ENCODE measurements at regions not wholly inside any gene's neighbourhood (a gene's known extent, or its start where the extent isn't known, plus 50 kb on each side); places are given as distances from the start of the nearest gene placed in this dataset.
"Not testable (repeated sequence)": the region's sequence is repeated elsewhere in the genome, so short reads cannot be mapped to it uniquely, and the experiment has no call there.

- DNase-seq: not testable (repeated sequence)
Observed at GRCh38 chr16:88274126-88274750, 108.5 kb upstream of the ZNF469 start.

GRCh38 chr16:88274847-88275246 lies 107.9 kb upstream of the ZNF469 start:
- DNase-seq: no peak

GRCh38 chr16:88275336-88276122 lies 107.2 kb upstream of the ZNF469 start:
- not testable (repeated sequence) for DNase-seq

GRCh38 chr16:88276123-88276588 lies 106.6 kb upstream of the ZNF469 start:
- not testable (repeated sequence) for DNase-seq

GRCh38 chr16:88276591-88276990 lies 106.2 kb upstream of the ZNF469 start:
- DNase-seq: no peak

GRCh38 chr16:88279998-88280397 lies 102.8 kb upstream of the ZNF469 start:
- DNase-seq: no peak

GRCh38 chr16:88281858-88282563 lies 100.7 kb upstream of the ZNF469 start:
- DNase-seq: no peak

GRCh38 chr16:88282564-88283395 lies 100.0 kb upstream of the ZNF469 start:
- DNase-seq: peak; percentile 18

- no peak for DNase-seq
Observed at GRCh38 chr16:88283596-88283995, 99.2 kb upstream of the ZNF469 start.

- DNase-seq: no peak
Observed at GRCh38 chr16:88284101-88284500, 98.7 kb upstream of the ZNF469 start.

GRCh38 chr16:88284626-88285513 lies 97.9 kb upstream of the ZNF469 start:
- DNase-seq: peak; percentile 38

GRCh38 chr16:88285514-88285822 lies 97.3 kb upstream of the ZNF469 start:
- no peak for DNase-seq

GRCh38 chr16:88286301-88286923 lies 96.3 kb upstream of the ZNF469 start:
- DNase-seq: no peak

GRCh38 chr16:88287219-88287618 lies 95.5 kb upstream of the ZNF469 start:
- DNase-seq: no peak

GRCh38 chr16:88288303-88288702 lies 94.5 kb upstream of the ZNF469 start:
- DNase-seq: no peak

GRCh38 chr16:88289001-88289400 lies 93.8 kb upstream of the ZNF469 start:
- DNase-seq: no peak

GRCh38 chr16:88289561-88289960 lies 93.2 kb upstream of the ZNF469 start:
- no peak for DNase-seq

- no peak for DNase-seq
Observed at GRCh38 chr16:88289968-88290401, 92.8 kb upstream of the ZNF469 start.

GRCh38 chr16:88290850-88291830 lies 91.6 kb upstream of the ZNF469 start:
- DNase-seq: no peak
